HG02981 (cell line): ENCODE measurements at regions not wholly inside any gene's neighbourhood (a gene's known extent, or its start where the extent isn't known, plus 50 kb on each side); places are given as distances from the start of the nearest gene placed in this dataset.

Experiments used
- ATAC-seq: cut with Tn5 transposase; IDR thresholded peaks from one replicate; pipeline ENCODE4 v1.9.1; 2021; ENCODE audit warnings: mild to moderate bottlenecking, moderate library complexity; ENCODE audit not compliant: unreplicated experiment

DNA sequence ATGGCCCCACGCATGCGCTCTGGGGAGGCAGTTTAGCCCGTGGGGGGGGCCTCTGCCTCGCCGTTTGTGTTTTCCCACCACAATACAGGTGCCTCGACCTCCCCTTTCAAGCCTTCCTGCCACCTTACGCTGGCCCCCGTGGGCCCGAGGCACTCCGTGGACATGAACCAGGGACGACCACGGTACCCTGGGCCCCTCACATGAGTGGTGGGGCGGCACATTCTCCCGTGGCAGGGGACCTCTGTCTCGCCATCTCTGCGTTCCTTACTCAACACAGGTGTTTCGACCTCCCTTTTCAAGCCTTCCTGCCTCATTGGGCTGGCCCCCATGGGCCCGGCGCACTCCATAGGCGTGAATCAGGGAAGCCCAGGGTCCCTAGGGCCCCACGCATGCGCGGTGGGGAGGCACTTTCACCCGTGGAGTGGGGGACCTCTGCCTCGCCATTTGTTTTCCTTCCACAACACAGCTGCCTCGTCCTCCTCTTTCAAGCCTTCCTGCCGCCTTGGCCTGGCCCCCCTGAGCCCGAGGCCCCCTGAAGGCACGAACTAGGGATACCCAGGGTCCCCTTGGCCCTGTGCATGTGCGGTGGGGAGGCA is 339.5 kb downstream of the ALG10 start:
- ATAC-seq, result no peak

DNA sequence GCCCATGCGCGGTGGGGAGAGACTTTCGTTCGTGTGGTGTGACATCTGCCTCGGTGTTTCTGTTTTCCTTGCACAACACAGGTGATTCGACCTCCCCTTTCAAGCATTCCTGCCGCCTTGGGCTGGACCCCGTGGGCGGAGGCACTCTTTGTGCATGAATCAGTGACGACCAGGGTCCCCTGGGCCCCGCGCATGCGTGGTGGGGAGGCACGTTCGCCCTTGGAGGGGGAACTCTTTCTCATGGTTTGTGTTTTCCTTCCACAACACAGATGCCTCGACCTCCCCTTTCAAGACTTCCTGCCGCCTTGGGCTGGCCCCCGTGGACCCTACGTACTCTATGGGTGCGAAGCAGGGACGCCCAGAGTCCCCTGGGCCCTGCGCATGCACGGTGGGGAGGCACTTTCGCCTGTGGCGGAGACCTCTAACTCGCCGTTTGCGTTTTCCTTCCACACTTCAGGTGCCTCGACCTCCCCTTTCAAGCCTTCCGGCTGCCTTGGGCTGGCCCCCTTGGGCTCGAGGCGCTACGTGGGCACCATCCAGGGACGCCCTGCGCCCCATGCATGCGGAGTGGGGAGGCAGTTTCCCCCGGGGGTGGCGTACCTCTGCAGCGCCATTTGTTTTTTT is 340.9 kb downstream of the ALG10 start:
- no peak for ATAC-seq

- ATAC-seq, result no peak
Observed at GRCh38 chr12:34368079-34368478, 345.8 kb downstream of the ALG10 start.

DNA sequence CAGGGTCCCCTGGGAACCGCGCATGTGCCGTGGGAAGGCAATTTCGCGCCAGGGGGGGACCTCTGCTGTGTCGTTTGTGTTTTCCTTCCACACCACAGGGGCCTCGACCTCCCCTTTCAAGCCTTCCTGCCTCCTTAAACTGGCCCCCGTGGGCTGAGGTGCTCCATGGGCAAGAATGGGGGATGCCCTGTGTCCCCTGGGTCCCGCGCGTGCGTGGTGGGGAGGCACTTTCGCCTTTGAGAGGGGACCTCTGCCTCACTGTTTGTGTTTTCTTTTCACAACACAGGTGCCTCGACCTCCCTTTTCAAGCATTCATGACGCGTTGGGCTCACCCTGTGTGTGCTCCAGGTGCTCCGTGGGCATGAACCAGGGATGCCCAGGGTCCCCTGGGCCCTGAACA is 348.8 kb downstream of the ALG10 start:
- no peak for ATAC-seq

- ATAC-seq, result no peak
Observed at GRCh38 chr12:34372003-34372402, 349.7 kb downstream of the ALG10 start.

GRCh38 chr12:34373926-34374325 is 351.6 kb downstream of the ALG10 start:
- no peak for ATAC-seq

DNA sequence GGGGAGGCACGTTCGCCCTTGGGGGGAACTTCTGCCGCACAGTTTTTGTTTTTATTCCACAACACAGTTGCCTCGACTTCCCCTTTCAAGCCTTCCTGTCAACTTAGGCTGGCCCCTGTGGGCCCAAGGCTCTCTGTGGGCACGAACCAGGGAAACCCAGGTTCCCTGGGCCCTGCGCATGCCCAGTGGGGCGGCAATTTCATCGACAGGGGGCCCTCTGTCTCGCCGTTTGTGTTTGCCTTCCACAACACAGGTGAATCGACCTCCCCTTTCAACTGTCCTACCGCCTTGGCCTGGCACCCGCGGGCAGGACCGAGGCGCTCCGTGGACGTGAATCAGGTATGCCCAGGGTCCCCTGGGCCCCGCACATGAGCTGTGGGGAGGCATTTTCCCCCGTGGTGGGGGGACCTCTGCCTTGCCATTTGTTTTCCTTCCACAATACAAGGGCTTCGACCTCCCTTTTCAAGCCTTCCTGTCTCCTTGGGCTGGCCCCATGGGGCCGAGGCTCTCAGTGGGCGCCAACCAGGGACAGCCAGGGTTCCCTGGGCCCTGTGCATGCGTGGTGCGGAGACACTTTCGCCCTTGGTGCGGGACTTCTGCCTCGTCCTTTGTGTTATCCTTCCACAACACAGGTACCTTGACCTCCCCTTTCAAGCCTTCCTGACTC is 354.0 kb downstream of the ALG10 start:
- no peak for ATAC-seq

- ATAC-seq, result no peak
Observed at GRCh38 chr12:34377243-34378035, 355.1 kb downstream of the ALG10 start.

GRCh38 chr12:34379142-34379541 is 356.8 kb downstream of the ALG10 start:
- ATAC-seq, result no peak

GRCh38 chr12:34384693-34385092 is 362.4 kb downstream of the ALG10 start:
- no peak for ATAC-seq

DNA sequence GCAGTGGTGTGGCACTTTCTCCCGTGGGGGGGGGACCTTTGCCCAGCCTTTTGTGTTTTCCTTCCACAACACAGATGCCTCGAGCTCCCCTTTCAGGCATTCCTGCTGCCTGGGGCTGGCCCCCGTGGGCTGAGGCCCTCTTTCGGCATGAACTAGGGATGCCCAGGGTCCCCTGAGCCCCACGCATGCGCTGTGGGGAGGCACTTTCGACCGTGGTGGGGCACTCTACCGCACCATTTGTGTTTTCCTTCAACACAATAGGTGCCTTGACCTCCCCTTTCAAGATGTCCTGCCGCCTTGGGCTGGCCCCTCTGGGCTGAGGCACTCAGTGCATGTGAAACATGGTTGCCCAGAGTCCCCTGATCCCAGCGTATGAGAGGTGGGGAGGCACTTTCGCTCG is 363.7 kb downstream of the ALG10 start:
- ATAC-seq, result no peak

GRCh38 chr12:34386621-34387255 is 364.4 kb downstream of the ALG10 start:
- no peak for ATAC-seq

DNA sequence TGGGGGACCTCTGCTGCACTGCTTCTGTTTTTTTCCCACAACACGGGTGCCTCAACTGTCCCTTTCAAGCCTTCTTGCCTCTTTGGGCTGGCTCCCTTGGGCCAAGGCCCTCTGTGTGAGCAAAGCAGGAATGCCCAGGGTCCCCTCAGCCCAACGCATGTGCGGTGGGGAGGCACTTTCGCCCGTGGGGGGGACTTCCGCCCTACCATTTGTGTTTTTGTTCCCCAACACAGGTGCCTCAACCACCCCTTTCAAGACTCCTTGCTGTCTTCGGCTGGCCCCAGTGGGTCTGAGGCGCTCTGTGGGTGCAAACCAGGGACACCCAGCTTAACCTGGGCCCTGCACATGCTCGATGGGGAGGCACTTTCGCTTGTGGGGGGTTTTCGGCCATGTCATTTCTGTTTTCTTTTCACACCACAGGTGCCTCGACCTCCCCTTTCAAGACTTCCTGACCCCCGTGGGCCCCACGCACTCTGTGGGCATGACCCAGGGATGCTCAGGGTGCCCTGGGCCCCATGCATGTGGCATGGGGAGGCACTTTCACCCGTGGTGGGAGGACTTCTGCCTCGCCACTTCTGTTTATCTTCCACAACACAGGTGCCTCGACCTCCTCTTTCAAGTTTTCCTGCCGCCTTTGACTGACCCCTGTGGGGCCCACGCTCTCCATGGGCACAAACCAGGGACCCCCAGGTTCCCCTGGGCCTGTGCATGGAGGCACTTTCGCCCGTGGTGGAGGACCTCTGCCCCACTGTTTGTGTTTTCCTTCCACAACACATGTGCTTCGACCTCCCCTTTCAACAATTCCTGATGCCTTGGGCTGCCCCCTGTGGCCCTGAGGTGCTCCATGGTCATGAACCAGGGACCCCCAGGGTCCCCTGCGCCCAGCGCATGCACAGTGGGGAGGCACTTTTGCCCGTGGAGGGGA is 365.7 kb downstream of the ALG10 start:
- no peak for ATAC-seq

DNA sequence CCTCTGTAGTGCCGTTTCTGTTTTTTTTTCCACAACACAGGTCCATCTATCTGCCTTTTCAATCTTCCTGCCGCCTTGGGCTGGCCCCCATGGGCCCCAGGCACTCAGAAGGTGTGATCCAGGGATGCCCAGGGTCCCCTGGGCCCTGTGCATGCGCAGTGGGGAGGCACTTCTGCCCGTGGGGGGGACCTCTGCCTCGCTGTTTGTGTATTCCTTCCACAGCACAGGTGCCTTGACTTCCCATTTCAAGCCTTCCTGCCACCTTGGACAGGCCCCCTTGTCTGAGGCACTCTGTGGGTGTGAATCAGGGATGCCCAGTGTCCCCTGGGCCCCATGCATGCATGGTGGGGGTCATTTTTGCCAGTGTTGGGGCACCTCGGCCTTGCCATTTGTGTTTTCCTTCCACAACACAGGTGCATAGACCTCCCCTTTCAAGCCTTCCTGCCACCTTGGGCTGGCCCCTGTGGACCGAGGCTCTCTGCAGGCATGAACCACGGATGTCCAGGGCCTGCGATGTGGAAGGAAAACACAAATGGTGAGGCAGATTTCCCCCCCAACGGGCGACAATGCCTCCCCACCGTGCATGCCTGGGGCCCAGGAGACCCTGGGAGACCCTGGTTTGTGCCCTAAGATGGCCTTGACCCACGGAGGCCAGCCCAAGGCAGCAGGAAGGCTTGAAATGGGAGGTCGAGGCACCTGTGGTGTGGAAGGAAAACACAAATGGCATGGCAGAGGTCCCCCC is 366.5 kb downstream of the ALG10 start:
- ATAC-seq, result no peak

- ATAC-seq, result no peak
Observed at GRCh38 chr12:34389378-34390170, 367.3 kb downstream of the ALG10 start.

DNA sequence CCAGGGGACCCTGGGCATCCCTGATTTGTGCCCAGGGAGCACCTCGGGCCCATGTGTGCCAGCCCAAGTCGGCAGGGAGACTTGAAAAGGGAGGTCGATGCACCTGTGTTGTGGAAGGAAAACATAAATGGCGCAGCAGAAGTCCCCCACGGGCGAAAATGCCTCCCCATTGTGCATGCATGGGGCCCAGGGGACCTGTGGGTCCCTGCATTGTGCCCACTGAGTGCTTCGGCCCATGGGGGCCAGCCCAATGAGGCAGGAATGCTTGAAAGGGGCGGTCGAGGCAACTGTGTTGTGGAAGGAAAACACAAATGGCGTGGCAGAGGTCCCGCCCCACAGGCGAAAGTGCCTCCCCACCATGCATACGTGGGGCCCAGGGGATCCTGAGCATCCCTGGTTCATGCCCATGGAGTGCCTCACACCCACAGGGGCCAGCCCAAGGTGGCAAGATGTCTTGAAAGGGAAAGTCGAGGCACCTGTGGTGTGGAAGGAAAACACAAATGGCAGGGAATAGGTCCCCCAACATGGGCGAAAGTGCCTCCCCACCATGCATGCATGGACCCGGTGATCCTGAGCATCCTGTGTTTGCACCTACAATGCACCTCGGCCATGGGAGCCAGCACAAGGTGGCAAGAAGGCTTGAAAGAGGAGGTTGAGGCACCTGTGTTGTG is 368.0 kb downstream of the ALG10 start:
- no peak for ATAC-seq

- no peak for ATAC-seq
Observed at GRCh38 chr12:34390846-34391700, 368.8 kb downstream of the ALG10 start.
